Neural crest cell (in vitro differentiated cells): ENCODE measurements at regions not wholly inside any gene's neighbourhood (a gene's known extent, or its start where the extent isn't known, plus 50 kb on each side); places are given as distances from the start of the nearest gene placed in this dataset.
"Not testable (repeated sequence)": the region's sequence is repeated elsewhere in the genome, so short reads cannot be mapped to it uniquely, and the experiment has no call there.

Experiments
- DNase-seq: peaks from one replicate; pipeline ENCODE4 v3.0.0; 2021; ENCODE audit warnings: low read depth, mixed read lengths, low spot score
- H3K27ac Mint-ChIP-seq: one replicate; pipeline ENCODE4 v1.8.0; 2021; ENCODE audit warnings: mild to moderate bottlenecking, mixed read lengths; ENCODE audit not compliant: unreplicated experiment
- H3K27me3 Mint-ChIP-seq: 2 replicates; pipeline ENCODE4 v1.8.0; 2021; ENCODE audit warnings: low read depth, mild to moderate bottlenecking, mixed read lengths
- H3K36me3 Mint-ChIP-seq: 2 replicates; pipeline ENCODE4 v1.8.0; 2021; ENCODE audit warnings: low read depth, mild to moderate bottlenecking, mixed read lengths
- H3K4me1 Mint-ChIP-seq: 2 replicates; pipeline ENCODE4 v1.8.0; 2021; ENCODE audit warnings: mixed read lengths
- H3K4me3 Mint-ChIP-seq: one replicate; pipeline ENCODE4 v1.8.0; 2021; ENCODE audit warnings: mild to moderate bottlenecking, mixed read lengths
- H3K9me3 Mint-ChIP-seq: 2 replicates; pipeline ENCODE4 v1.8.0; 2021; ENCODE audit warnings: mixed read lengths
- TF ChIP-seq, protein P1 (sequence below): fragments of 200-600 bp; sonication (generic); conservative IDR thresholded peaks from 2 replicates; pipeline ENCODE4 v1.5.0; 2021; ENCODE audit warnings: antibody characterized with exemption, mild to moderate bottlenecking

DNA sequence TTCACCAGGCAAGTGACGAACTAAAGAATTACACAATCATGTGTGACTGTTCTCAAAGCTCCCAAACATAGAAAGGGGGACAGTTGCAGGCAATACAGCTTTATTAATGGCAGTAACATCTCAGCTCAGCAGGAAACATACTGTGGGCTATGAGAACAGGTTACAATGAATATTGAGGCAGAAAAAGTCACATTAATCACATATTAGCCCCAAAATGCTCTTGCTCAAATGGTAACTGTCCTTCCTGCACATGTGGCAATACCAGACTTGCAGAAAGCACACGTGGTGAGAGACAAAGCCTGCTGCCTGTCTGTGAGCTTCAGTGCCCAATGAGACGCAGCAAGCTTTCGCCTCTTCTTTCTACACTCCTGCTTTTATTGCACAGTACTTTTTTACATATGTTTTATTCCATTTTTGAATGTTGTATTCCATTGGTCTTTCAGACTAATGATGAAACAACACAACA, 104.9 kb upstream of the ACBD5 start:
- Mint-ChIP-seq H3K36me3 (no peaks in the 10 kb centered on the region), H3K4me1 (peaks cover 10% of the 10 kb centered on the region), H3K4me3 (no peak overlapping the region), H3K27me3 (peaks cover 15% of the 10 kb centered on the region), H3K9me3 (no peaks in the 10 kb centered on the region), H3K27ac (no peak overlapping the region)
- TF ChIP-seq, protein P1, sequence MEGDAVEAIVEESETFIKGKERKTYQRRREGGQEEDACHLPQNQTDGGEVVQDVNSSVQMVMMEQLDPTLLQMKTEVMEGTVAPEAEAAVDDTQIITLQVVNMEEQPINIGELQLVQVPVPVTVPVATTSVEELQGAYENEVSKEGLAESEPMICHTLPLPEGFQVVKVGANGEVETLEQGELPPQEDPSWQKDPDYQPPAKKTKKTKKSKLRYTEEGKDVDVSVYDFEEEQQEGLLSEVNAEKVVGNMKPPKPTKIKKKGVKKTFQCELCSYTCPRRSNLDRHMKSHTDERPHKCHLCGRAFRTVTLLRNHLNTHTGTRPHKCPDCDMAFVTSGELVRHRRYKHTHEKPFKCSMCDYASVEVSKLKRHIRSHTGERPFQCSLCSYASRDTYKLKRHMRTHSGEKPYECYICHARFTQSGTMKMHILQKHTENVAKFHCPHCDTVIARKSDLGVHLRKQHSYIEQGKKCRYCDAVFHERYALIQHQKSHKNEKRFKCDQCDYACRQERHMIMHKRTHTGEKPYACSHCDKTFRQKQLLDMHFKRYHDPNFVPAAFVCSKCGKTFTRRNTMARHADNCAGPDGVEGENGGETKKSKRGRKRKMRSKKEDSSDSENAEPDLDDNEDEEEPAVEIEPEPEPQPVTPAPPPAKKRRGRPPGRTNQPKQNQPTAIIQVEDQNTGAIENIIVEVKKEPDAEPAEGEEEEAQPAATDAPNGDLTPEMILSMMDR, result no peak
- DNase-seq, result no peak

- H3K4me1 Mint-ChIP-seq, result peaks cover 10% of the 10 kb centered on the region
- TF ChIP-seq, protein P1, result no peak
Observed at GRCh38 chr10:27344568-27345454, 104.2 kb upstream of the ACBD5 start.

GRCh38 chr10:27341001-27341400, 100.4 kb upstream of the ACBD5 start:
- Mint-ChIP-seq H3K4me1 (peaks cover 10% of the 10 kb centered on the region), H3K9me3 (no peaks in the 10 kb centered on the region), H3K27me3 (peaks cover 13% of the 10 kb centered on the region), H3K4me3 (no peak overlapping the region), H3K27ac (no peak overlapping the region), H3K36me3 (no peaks in the 10 kb centered on the region)
- TF ChIP-seq, protein P1, result no peak
- no peak for DNase-seq

More at GRCh38 chr10:27344568-27345454, 104.2 kb upstream of the ACBD5 start:
- Mint-ChIP-seq H3K4me3 (no peak overlapping the region), H3K36me3 (no peaks in the 10 kb centered on the region), H3K9me3 (no peaks in the 10 kb centered on the region), H3K27ac (no peak overlapping the region), H3K27me3 (peaks cover 15% of the 10 kb centered on the region)
- no peak for DNase-seq

- not testable (repeated sequence) for H3K4me1 Mint-ChIP-seq, H3K4me3 Mint-ChIP-seq, DNase-seq, H3K27ac Mint-ChIP-seq, H3K36me3 Mint-ChIP-seq, H3K27me3 Mint-ChIP-seq, H3K9me3 Mint-ChIP-seq
Observed at GRCh38 chr10:27335246-27335645, 94.6 kb upstream of the ACBD5 start.

GRCh38 chr10:27330074-27330473, 89.5 kb upstream of the ACBD5 start:
- no peak overlapping the region for H3K27ac Mint-ChIP-seq
- no peaks in the 10 kb centered on the region for H3K27me3 Mint-ChIP-seq
- H3K9me3 Mint-ChIP-seq, result peaks cover 2% of the 10 kb centered on the region
- TF ChIP-seq, protein P1, result no peak
- no peak for DNase-seq
- no peak overlapping the region for H3K4me3 Mint-ChIP-seq
- no peaks in the 10 kb centered on the region for H3K36me3 Mint-ChIP-seq
- H3K4me1 Mint-ChIP-seq, result no peaks in the 10 kb centered on the region

- TF ChIP-seq, protein P1, result no peak
- H3K9me3 Mint-ChIP-seq, result peaks cover 2% of the 10 kb centered on the region
- no peak overlapping the region for H3K4me3 Mint-ChIP-seq
- H3K27me3 Mint-ChIP-seq, result no peaks in the 10 kb centered on the region
- H3K4me1 Mint-ChIP-seq, result no peaks in the 10 kb centered on the region
- no peak overlapping the region for H3K27ac Mint-ChIP-seq
- DNase-seq, result no peak
- H3K36me3 Mint-ChIP-seq, result no peaks in the 10 kb centered on the region
Observed at GRCh38 chr10:27328946-27329345, 88.3 kb upstream of the ACBD5 start.

DNA sequence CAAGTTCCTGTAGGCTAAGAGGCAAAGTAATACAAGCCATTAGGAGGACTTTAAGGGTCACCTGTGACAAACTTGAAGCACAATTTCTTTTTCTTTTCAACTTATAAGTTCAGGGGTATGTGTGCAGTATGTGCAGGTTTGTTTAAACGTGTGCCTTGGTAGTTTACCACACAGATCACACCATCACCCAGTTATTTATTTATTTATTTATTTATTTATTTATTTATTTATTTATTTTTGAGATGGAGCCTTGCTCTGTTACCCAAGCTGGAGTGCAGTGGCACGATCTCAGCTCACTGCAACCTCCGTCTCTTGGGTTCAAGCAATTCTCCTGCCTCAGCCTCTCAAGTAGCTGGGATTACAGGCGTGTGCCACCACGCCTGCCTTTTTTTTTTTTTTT, 86.2 kb upstream of the ACBD5 start:
- H3K27ac Mint-ChIP-seq, H3K36me3 Mint-ChIP-seq, H3K27me3 Mint-ChIP-seq, H3K9me3 Mint-ChIP-seq, DNase-seq, H3K4me1 Mint-ChIP-seq, H3K4me3 Mint-ChIP-seq: not testable (repeated sequence)
